Liver (tissue), 8 donors: ENCODE measurements at regions not wholly inside any gene's neighbourhood (a gene's known extent, or its start where the extent isn't known, plus 50 kb on each side); places are given as distances from the start of the nearest gene placed in this dataset.

Experiments
- DNase-seq: peaks from one replicate; pipeline ENCODE4 v3.0.0-alpha.2; 2017; ENCODE audit warnings: low spot score
- H3K27ac ChIP-seq, 2 donors: one replicate each; pipeline ENCODE4 v1.7.0; 2013; ENCODE audit warnings: inconsistent platforms in 2 of 2, low read length in 2 of 2, control low read depth in 1 of 2, low read depth in 1 of 2, mild to moderate bottlenecking in 1 of 2
- H3K27me3 ChIP-seq, 4 donors: one replicate each; pipeline versions ENCODE4 v1.6.1 to v1.7.0; 2013; ENCODE audit warnings: low read length in 3 of 4, inconsistent platforms in 1 of 4, mild to moderate bottlenecking in 1 of 4, moderate library complexity in 1 of 4; ENCODE audit not compliant: control insufficient read depth in 4 of 4, insufficient read depth in 4 of 4
- H3K36me3 ChIP-seq, 4 donors: one replicate each; pipeline versions ENCODE4 v1.6.1 to v1.7.0; 2013; ENCODE audit warnings: low read length in 3 of 4, mild to moderate bottlenecking in 3 of 4, low read depth in 1 of 4, moderate library complexity in 1 of 4; ENCODE audit not compliant: control insufficient read depth in 4 of 4, insufficient read depth in 3 of 4
- H3K4me1 ChIP-seq, 4 donors: one replicate each; pipeline versions ENCODE4 v1.6.1 to v1.7.0; 2013; ENCODE audit warnings: low read length in 3 of 4, mild to moderate bottlenecking in 3 of 4, moderate library complexity in 1 of 4; ENCODE audit not compliant: control insufficient read depth in 4 of 4, insufficient read depth in 4 of 4
- H3K4me3 ChIP-seq, 3 donors: one replicate each; pipeline versions ENCODE4 v1.6.1 to v1.7.0; 2013; ENCODE audit warnings: low read length in 3 of 3, control low read depth in 1 of 3, low read depth in 1 of 3, mild to moderate bottlenecking in 1 of 3
- H3K9ac ChIP-seq, 2 donors: one replicate each; pipeline ENCODE4 v1.7.0; 2013; ENCODE audit warnings: low read length in 2 of 2, mild to moderate bottlenecking in 2 of 2, moderate library complexity in 2 of 2, control low read depth in 1 of 2, low read depth in 1 of 2
- H3K9me3 ChIP-seq, 4 donors: one replicate each; pipeline versions ENCODE4 v1.6.1 to v1.7.0; 2013; ENCODE audit warnings: low read length in 3 of 4; ENCODE audit not compliant: control insufficient read depth in 4 of 4
- ATF3 ChIP-seq: IDR thresholded peaks from 2 replicates; pipeline ENCODE4 v1.6.1; 2016; ENCODE audit warnings: antibody characterized with exemption
- CTCF ChIP-seq: fragments of 150-350 bp; IDR thresholded peaks from 2 replicates; pipeline ENCODE4 v1.5.1; 2017; ENCODE audit warnings: improper control_type of control experiment, low read depth, low read length; ENCODE audit not compliant: missing input control
- EGR1 ChIP-seq, 2 donors: IDR thresholded peaks; 2 replicates each; pipeline ENCODE4 v1.6.1; 2016 to 2018; ENCODE audit warnings: antibody characterized with exemption in 2 of 2, low read depth in 2 of 2
- FOXA1 ChIP-seq: IDR thresholded peaks from 2 replicates; pipeline ENCODE4 v1.6.1; 2016; ENCODE audit warnings: antibody characterized with exemption
- FOXA2 ChIP-seq: IDR thresholded peaks from 2 replicates; pipeline ENCODE4 v1.6.1; 2016; ENCODE audit warnings: antibody characterized with exemption
- GABPA ChIP-seq, 2 donors: IDR thresholded peaks in 1 of 2; conservative IDR thresholded peaks in 1 of 2; 2 replicates each; pipeline ENCODE4 v1.6.1; 2016; ENCODE audit warnings: antibody characterized with exemption in 2 of 2, mild to moderate bottlenecking in 1 of 2, moderate library complexity in 1 of 2
- HNF4G ChIP-seq: IDR thresholded peaks from 2 replicates; pipeline ENCODE4 v1.6.1; 2016; ENCODE audit warnings: antibody characterized with exemption
- JUND ChIP-seq, 2 donors: IDR thresholded peaks; 2 replicates each; pipeline ENCODE4 v1.6.1; 2016; ENCODE audit warnings: antibody characterized with exemption in 2 of 2
- MAX ChIP-seq: IDR thresholded peaks from 2 replicates; pipeline ENCODE4 v1.6.1; 2016; ENCODE audit warnings: antibody characterized with exemption
- NR2F2 ChIP-seq: IDR thresholded peaks from 2 replicates; pipeline ENCODE4 v1.6.1; 2016; ENCODE audit warnings: antibody characterized with exemption
- RAD21 ChIP-seq, 2 donors: IDR thresholded peaks; 2 replicates each; pipeline ENCODE4 v1.6.1; 2016; ENCODE audit warnings: antibody characterized with exemption in 2 of 2, mild to moderate bottlenecking in 2 of 2
- REST ChIP-seq: IDR thresholded peaks from 2 replicates; pipeline ENCODE4 v1.6.1; 2016; ENCODE audit warnings: antibody characterized with exemption, mild to moderate bottlenecking
- RXRA ChIP-seq, 2 donors: IDR thresholded peaks; 2 replicates each; pipeline ENCODE4 v1.6.1; 2017 to 2018; ENCODE audit warnings: antibody characterized with exemption in 2 of 2, mild to moderate bottlenecking in 1 of 2
- SP1 ChIP-seq: IDR thresholded peaks from 2 replicates; pipeline ENCODE4 v1.6.1; 2018; ENCODE audit warnings: antibody characterized with exemption, mild to moderate bottlenecking
- TAF1 ChIP-seq: conservative IDR thresholded peaks from 2 replicates; pipeline ENCODE4 v1.6.1; 2016; ENCODE audit warnings: antibody characterized with exemption, mild to moderate bottlenecking
- YY1 ChIP-seq: IDR thresholded peaks from 2 replicates; pipeline ENCODE4 v1.6.1; 2016; ENCODE audit warnings: antibody characterized with exemption, mild to moderate bottlenecking
- WGBS: extraction: QIAGEN DNeasy Blood & Tissue Kit; methylation state at CpG from one replicate; pipeline ENCODE4 v1.1.7; 2013; 5-methylcytosine and 5-hydroxymethylcytosine counted together
- donor health status: healthy.
- donor health status: healthy.
- donor health status: healthy.
- donor health status: healthy.
- donor health status: healthy.

- no peak for DNase-seq
- 79% methylated on average over 10 of the region's 10 CpGs for WGBS
- H3K27ac ChIP-seq, result no peak overlapping the region
- TF ChIP-seq JUND (IDR thresholded peaks at IDR 0.05), result no peak
- no peak for TF ChIP-seq GABPA (IDR thresholded peaks at IDR 0.05 in 1 of 2, conservative IDR thresholded peaks at IDR 0.05 in 1 of 2)
- no peak for TF ChIP-seq FOXA2
- TF ChIP-seq MAX, result no peak
- no peak for TF ChIP-seq REST
- TF ChIP-seq ATF3, result no peak
- TF ChIP-seq YY1, result no peak
- no peak for TF ChIP-seq SP1
- TF ChIP-seq HNF4G, result no peak
- TF ChIP-seq EGR1 (IDR thresholded peaks at IDR 0.05; ENCODE audit: low read depth in 2 of 2), result no peak
- no peak for TF ChIP-seq RAD21 (IDR thresholded peaks at IDR 0.05)
- H3K9ac ChIP-seq, result no peak overlapping the region
- H3K36me3 ChIP-seq, result no peaks in the 10 kb centered on the region
- H3K27me3 ChIP-seq, result no peaks in the 10 kb centered on the region
- no peak overlapping the region for H3K4me3 ChIP-seq
- H3K4me1 ChIP-seq, result no peaks in the 10 kb centered on the region
- no peaks in the 10 kb centered on the region for H3K9me3 ChIP-seq
Observed at GRCh38 chr10:28375399-28376354, 72.8 kb upstream of the MPP7 start.

GRCh38 chr10:28378986-28379585, 76.2 kb upstream of the MPP7 start:
- H3K9ac ChIP-seq, result no peak overlapping the region
- H3K4me1 ChIP-seq, result peaks cover 0 to 3% (median 0%) of the 10 kb centered on the region in 4 donors
- no peak overlapping the region for H3K27ac ChIP-seq
- no peaks in the 10 kb centered on the region for H3K36me3 ChIP-seq
- no peak for TF ChIP-seq HNF4G
- TF ChIP-seq NR2F2, result no peak
- TF ChIP-seq FOXA2, result no peak
- TF ChIP-seq ATF3, result no peak
- no peak for TF ChIP-seq YY1
- TF ChIP-seq TAF1, result no peak
- TF ChIP-seq RAD21 (IDR thresholded peaks at IDR 0.05), result no peak
- TF ChIP-seq SP1, result no peak
- no peak for TF ChIP-seq EGR1 (IDR thresholded peaks at IDR 0.05; ENCODE audit: low read depth in 2 of 2)
- no peak for TF ChIP-seq RXRA (IDR thresholded peaks at IDR 0.05)
- no peak for TF ChIP-seq FOXA1
- no peak for TF ChIP-seq CTCF
- 80% methylated on average over 8 of the region's 8 CpGs for WGBS
- no peak overlapping the region for H3K4me3 ChIP-seq
- no peaks in the 10 kb centered on the region for H3K9me3 ChIP-seq
- H3K27me3 ChIP-seq, result peaks cover 0 to 5% (median 0%) of the 10 kb centered on the region in 4 donors
- no peak for DNase-seq
